Spleen (tissue), 11 donors: ENCODE measurements at regions not wholly inside any gene's neighbourhood (a gene's known extent, or its start where the extent isn't known, plus 50 kb on each side); places are given as distances from the start of the nearest gene placed in this dataset.

Experiments used
- DNase-seq: peaks from one replicate; pipeline ENCODE4 v3.0.0-alpha.2; 2020
- H3K27ac ChIP-seq, 8 donors: fragments of 200-600 bp; sonication (generic) in 7 of 8; 1 replicate in 4 of 8; 2 replicates in 4 of 8; pipeline versions ENCODE4 v1.5.0 to v1.8.0; 2016 to 2021; ENCODE audit warnings: inconsistent platforms in 4 of 8, mild to moderate bottlenecking in 4 of 8, moderate library complexity in 1 of 8
- H3K27me3 ChIP-seq, 7 donors: fragments of 200-600 bp; sonication (generic) in 6 of 7; replicated peaks in 1 of 7; 1 replicate in 4 of 7; 2 replicates in 3 of 7; pipeline versions ENCODE4 v1.5.0 to v1.8.0; 2016 to 2021; ENCODE audit warnings: inconsistent platforms in 3 of 7, mild to moderate bottlenecking in 1 of 7
- H3K36me3 ChIP-seq, 6 donors: fragments of 200-600 bp; sonication (generic) in 5 of 6; 1 replicate in 4 of 6; 2 replicates in 2 of 6; pipeline versions ENCODE4 v1.5.0 to v1.8.0; 2016 to 2021; ENCODE audit warnings: inconsistent platforms in 2 of 6
- H3K4me1 ChIP-seq, 6 donors: fragments of 200-600 bp; sonication (generic) in 5 of 6; 1 replicate in 3 of 6; 2 replicates in 3 of 6; pipeline versions ENCODE4 v1.5.0 to v1.8.0; 2016 to 2021; ENCODE audit warnings: inconsistent platforms in 3 of 6
- H3K4me3 ChIP-seq, 8 donors: fragments of 200-600 bp; sonication (generic) in 7 of 8; 1 replicate in 4 of 8; 2 replicates in 4 of 8; pipeline versions ENCODE4 v1.5.0 to v1.8.0; 2016 to 2021; ENCODE audit warnings: inconsistent platforms in 4 of 8, mild to moderate bottlenecking in 4 of 8, moderate library complexity in 2 of 8
- H3K9me3 ChIP-seq, 8 donors: fragments of 200-600 bp; sonication (generic) in 7 of 8; 1 replicate in 4 of 8; 2 replicates in 4 of 8; pipeline versions ENCODE4 v1.5.0 to v1.8.0; 2016 to 2021; ENCODE audit warnings: inconsistent platforms in 4 of 8
- POLR2A ChIP-seq, 3 donors: fragments of 450-650 bp; IDR thresholded peaks; one replicate each; pipeline ENCODE4 v1.5.1; 2017; ENCODE audit warnings: antibody characterized with exemption in 3 of 3, mild to moderate bottlenecking in 1 of 3
- POLR2AphosphoS5 ChIP-seq, 3 donors: sonication (generic); formaldehyde crosslinking; IDR thresholded peaks; one replicate each; pipeline ENCODE4 v1.5.1; 2017; ENCODE audit warnings: antibody characterized with exemption in 3 of 3
- whole genome bisulfite sequencing, 5 donors: extraction: QIAGEN DNeasy Blood & Tissue Kit in 3 of 5; methylation state at CpG; one replicate each; pipeline versions ENCODE4 v1.1.5 to v1.1.7; 2013 to 2018; 5-methylcytosine and 5-hydroxymethylcytosine counted together
- intact Hi-C: fragments of 100-400 bp; cut with DNase I; formaldehyde crosslinking; loops from one replicate; pipeline ENCODE4 v1.15.0; 2023; ENCODE audit warnings: low total_unique reads
- TF ChIP-seq, protein P1 (sequence below), 11 experiments: fragments of 200-600 bp in 7 of 11; fragments of 450-650 bp in 4 of 11; sonication (generic) in 4 of 11; IDR thresholded peaks in 8 of 11; conservative IDR thresholded peaks in 3 of 11; 1 replicate in 7 of 11; 2 replicates in 4 of 11; pipeline versions ENCODE4 v1.4.0 to v1.8.0; 2016 to 2021; ENCODE audit warnings: antibody characterized with exemption in 11 of 11, inconsistent platforms in 4 of 11, mild to moderate bottlenecking in 1 of 11
- donor health status: healthy with polysubstance abuse.
- donor health status: DM: no; HTN: no; CAD: no; lungs with moderate emphysema.
- donor health status: DM: no; HTN: no; CAD: no.
- donor health status: Bipolar disorder and iron deficiency.
- donor health status: healthy.
- donor health status: DM: no; HTN: no; CAD: no.
- donor health status: DM: yes; HTN: yes; CAD: no.

DNA sequence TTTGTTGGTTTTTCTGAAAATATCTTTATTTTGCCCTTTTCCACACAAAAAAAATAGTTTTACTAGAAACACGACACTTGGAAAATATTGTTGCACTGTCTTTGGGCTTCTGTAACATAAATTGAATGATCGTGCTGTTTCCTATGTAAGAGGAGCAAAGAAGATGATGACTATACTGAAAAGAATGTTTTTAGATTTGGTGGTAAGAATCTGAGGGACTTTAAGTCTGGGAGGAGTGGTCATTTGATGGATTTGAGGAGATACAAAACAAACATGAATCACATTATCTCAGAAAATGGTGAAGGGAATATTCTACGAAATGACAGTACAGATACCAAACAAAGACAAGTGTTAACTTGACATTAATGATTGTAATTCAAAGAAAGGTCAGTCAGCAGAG is 328.8 kb downstream of the ADAM29 start:
- intact Hi-C loops = no loop called here
- 78 to 94% (median 81%) methylated on average over 3 of the region's 3 CpGs for WGBS, 5 donors
- H3K27ac ChIP-seq = no peak overlapping the region
- no peaks in the 10 kb centered on the region for H3K4me1 ChIP-seq
- no peak for DNase-seq
- H3K4me3 ChIP-seq = no peak overlapping the region
- H3K27me3 ChIP-seq = no peaks in the 10 kb centered on the region
- TF ChIP-seq, protein P1, sequence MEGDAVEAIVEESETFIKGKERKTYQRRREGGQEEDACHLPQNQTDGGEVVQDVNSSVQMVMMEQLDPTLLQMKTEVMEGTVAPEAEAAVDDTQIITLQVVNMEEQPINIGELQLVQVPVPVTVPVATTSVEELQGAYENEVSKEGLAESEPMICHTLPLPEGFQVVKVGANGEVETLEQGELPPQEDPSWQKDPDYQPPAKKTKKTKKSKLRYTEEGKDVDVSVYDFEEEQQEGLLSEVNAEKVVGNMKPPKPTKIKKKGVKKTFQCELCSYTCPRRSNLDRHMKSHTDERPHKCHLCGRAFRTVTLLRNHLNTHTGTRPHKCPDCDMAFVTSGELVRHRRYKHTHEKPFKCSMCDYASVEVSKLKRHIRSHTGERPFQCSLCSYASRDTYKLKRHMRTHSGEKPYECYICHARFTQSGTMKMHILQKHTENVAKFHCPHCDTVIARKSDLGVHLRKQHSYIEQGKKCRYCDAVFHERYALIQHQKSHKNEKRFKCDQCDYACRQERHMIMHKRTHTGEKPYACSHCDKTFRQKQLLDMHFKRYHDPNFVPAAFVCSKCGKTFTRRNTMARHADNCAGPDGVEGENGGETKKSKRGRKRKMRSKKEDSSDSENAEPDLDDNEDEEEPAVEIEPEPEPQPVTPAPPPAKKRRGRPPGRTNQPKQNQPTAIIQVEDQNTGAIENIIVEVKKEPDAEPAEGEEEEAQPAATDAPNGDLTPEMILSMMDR (IDR thresholded peaks at IDR 0.05 in 8 of 11, conservative IDR thresholded peaks at IDR 0.05 in 3 of 11) = no peak
- TF ChIP-seq POLR2A (IDR thresholded peaks at IDR 0.05) (no peak), POLR2AphosphoS5 (IDR thresholded peaks at IDR 0.05) (no peak)
- H3K9me3 ChIP-seq = peaks cover 0 to 18% (median 0%) of the 10 kb centered on the region in 8 donors
- no peaks in the 10 kb centered on the region for H3K36me3 ChIP-seq

DNA sequence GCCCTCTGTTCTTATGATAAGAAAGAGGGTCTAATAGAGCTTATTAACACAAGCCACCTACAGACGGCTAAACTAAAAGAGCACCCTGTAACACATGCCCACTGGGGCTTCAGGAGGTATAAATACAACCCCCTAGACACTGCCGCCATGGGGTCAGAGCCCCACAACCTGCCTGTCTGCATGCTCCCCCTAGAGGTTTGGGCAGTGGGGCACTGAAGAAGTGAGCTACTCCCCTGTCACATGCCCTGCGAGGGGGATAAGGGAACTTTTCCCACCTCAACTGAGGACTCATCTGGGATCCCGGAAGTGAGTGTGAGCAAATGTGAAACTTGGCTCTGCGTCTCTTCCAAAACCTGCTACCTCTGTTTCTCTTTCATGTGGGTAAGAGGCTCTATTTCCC is 334.5 kb downstream of the ADAM29 start:
- no peaks in the 10 kb centered on the region for H3K36me3 ChIP-seq

DNA sequence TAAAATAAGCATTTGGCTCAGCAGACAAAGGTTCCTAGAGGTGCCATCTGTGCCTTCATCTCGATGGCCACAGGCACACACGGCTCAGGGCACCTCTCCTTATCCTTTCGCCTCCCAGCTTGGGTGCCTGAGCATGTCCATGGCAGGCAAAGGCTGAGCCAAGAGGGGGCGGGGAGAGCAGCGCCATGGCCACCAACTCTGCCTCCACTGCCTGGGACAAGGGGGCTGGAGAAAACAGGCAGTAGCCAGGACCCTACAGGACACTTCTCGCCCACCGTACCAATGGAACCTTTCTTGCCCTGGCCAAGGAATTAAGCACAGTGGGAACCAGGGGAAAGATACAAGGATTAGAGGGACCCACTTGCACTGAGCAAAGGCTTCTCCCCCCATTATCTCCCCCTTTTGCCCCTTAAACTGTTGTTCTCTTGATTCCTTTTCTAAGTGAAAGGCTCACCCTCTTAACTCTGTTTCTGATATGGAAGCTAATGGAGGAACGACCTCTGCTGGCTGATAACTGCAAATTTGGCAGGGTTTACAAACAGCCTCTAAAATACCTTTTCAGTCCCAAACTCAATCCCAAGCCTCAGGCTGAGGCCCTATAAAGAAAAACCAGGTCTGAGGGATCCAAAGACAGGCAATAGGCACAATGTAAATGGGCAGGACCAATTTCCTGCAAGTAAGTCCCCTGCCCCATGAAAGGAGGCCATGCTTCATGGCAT is 335.2 kb downstream of the ADAM29 start:
- intact Hi-C loops = no loop called here

More for the DNA sequence above, 334.5 kb downstream of the ADAM29 start:
- no peak overlapping the region for H3K27ac ChIP-seq
- no peaks in the 10 kb centered on the region for H3K27me3 ChIP-seq
- DNase-seq = no peak
- no peak overlapping the region for H3K4me3 ChIP-seq
- 83 to 94% (median 93%) methylated on average over 4 to 5 of the region's 5 CpGs for WGBS, 5 donors
- intact Hi-C loops = no loop called here
- H3K9me3 ChIP-seq = peaks cover 0 to 13% (median 0%) of the 10 kb centered on the region in 8 donors
- no peaks in the 10 kb centered on the region for H3K4me1 ChIP-seq
- TF ChIP-seq POLR2A (IDR thresholded peaks at IDR 0.05) = no peak
- TF ChIP-seq POLR2AphosphoS5 (IDR thresholded peaks at IDR 0.05) = no peak
- TF ChIP-seq, protein P1 (IDR thresholded peaks at IDR 0.05 in 8 of 11, conservative IDR thresholded peaks at IDR 0.05 in 3 of 11) = no peak

DNA sequence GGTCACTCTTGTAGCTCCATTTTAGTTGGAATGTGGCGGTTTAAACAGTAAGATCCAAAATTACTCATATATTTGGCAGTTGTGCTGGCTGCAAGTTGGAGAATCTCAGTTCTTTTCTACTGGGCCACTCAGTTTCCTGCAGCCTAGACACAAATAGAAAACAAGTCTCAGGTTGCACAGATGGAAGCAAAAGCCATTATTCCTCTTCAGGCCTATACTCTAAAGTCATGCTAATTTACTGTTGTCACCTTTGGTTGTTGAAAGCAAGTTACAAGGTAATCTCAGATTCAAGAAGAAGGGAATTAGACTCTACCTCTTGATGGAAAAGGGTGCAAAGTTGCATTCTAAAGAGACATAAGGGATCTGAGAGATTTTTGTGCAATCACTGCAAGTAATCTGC is 345.4 kb downstream of the ADAM29 start:
- 88 to 100% (median 94%) methylated on average over 1 of the region's 1 CpG for WGBS, 5 donors
- H3K36me3 ChIP-seq = no peaks in the 10 kb centered on the region
- H3K4me1 ChIP-seq = no peaks in the 10 kb centered on the region
- no peak for TF ChIP-seq POLR2AphosphoS5 (IDR thresholded peaks at IDR 0.05)
- TF ChIP-seq POLR2A (IDR thresholded peaks at IDR 0.05) = no peak
- TF ChIP-seq, protein P1 (IDR thresholded peaks at IDR 0.05 in 8 of 11, conservative IDR thresholded peaks at IDR 0.05 in 3 of 11) = no peak
- H3K27me3 ChIP-seq = no peaks in the 10 kb centered on the region
- H3K9me3 ChIP-seq = no peaks in the 10 kb centered on the region
- H3K27ac ChIP-seq = no peak overlapping the region
- H3K4me3 ChIP-seq = no peak overlapping the region
- intact Hi-C loops = no loop called here
- no peak for DNase-seq

More for the DNA sequence above, 335.2 kb downstream of the ADAM29 start:
- 83 to 90% (median 83%) methylated on average over 6 to 8 of the region's 8 CpGs for WGBS, 5 donors
- H3K4me3 ChIP-seq = no peak overlapping the region
- H3K27me3 ChIP-seq = no peaks in the 10 kb centered on the region
- TF ChIP-seq POLR2AphosphoS5 (IDR thresholded peaks at IDR 0.05) = no peak
- TF ChIP-seq, protein P1 (IDR thresholded peaks at IDR 0.05 in 8 of 11, conservative IDR thresholded peaks at IDR 0.05 in 3 of 11) = no peak
- no peak for TF ChIP-seq POLR2A (IDR thresholded peaks at IDR 0.05)
- DNase-seq = no peak
- H3K4me1 ChIP-seq = no peaks in the 10 kb centered on the region
- peaks cover 0 to 13% (median 0%) of the 10 kb centered on the region in 8 donors for H3K9me3 ChIP-seq
- no peak overlapping the region for H3K27ac ChIP-seq
- H3K36me3 ChIP-seq = no peaks in the 10 kb centered on the region
